CD14-positive monocyte (primary cell): ENCODE measurements at regions not wholly inside any gene's neighbourhood (a gene's known extent, or its start where the extent isn't known, plus 50 kb on each side); places are given as distances from the start of the nearest gene placed in this dataset.

ENCODE experiments used
- DNase-seq, 3 donors: peaks; one replicate each; pipeline ENCODE4 v3.0.0-alpha.2; 2011 to 2022
- H2AFZ ChIP-seq: 2 replicates; pipeline ENCODE4 v1.6.0; 2012; ENCODE audit warnings: mild to moderate bottlenecking, low read depth, low read length, inconsistent platforms; ENCODE audit not compliant: insufficient read depth, poor library complexity, severe bottlenecking
- H3K27ac ChIP-seq, 2 donors: 1 replicate in 1 of 2; 2 replicates in 1 of 2; pipeline ENCODE4 v1.5.1; 2012 to 2013; ENCODE audit warnings: low read length in 2 of 2, control low read depth in 1 of 2, inconsistent platforms in 1 of 2, low read depth in 1 of 2, mild to moderate bottlenecking in 1 of 2
- H3K27me3 ChIP-seq, 2 donors: one replicate each; pipeline versions ENCODE4 v1.6.0 to v1.6.1; 2011 to 2013; ENCODE audit warnings: low read length in 2 of 2; ENCODE audit not compliant: control insufficient read depth in 2 of 2, insufficient read depth in 2 of 2
- H3K36me3 ChIP-seq, 2 donors: replicated peaks in 1 of 2; 1 replicate in 1 of 2; 2 replicates in 1 of 2; pipeline versions ENCODE4 v1.5.1 to v1.6.1; 2012 to 2013; ENCODE audit warnings: low read length in 2 of 2, control low read depth in 1 of 2, inconsistent platforms in 1 of 2, mild to moderate bottlenecking in 1 of 2; ENCODE audit not compliant: insufficient read depth in 2 of 2, control insufficient read depth in 1 of 2
- H3K4me1 ChIP-seq, 2 donors: 1 replicate in 1 of 2; 2 replicates in 1 of 2; pipeline versions ENCODE4 v1.5.1 to v1.6.1; 2012 to 2013; ENCODE audit warnings: low read length in 2 of 2, control low read depth in 1 of 2, inconsistent platforms in 1 of 2, mild to moderate bottlenecking in 1 of 2, moderate library complexity in 1 of 2; ENCODE audit not compliant: insufficient read depth in 2 of 2, control insufficient read depth in 1 of 2
- H3K4me2 ChIP-seq: replicated peaks from 2 replicates; pipeline ENCODE3; 2012; ENCODE audit warnings: low read length, moderate library complexity, mild to moderate bottlenecking; ENCODE audit not compliant: poor library complexity, severe bottlenecking; ENCODE audit errors: extremely low read depth
- H3K4me3 ChIP-seq, 3 experiments: fragments of 200-600 bp in 1 of 3; sonication (generic) in 1 of 3; replicated peaks in 1 of 3; 1 replicate in 2 of 3; 2 replicates in 1 of 3; pipeline ENCODE4 v1.5.1; 2011 to 2013; ENCODE audit warnings: low read length in 3 of 3, mild to moderate bottlenecking in 3 of 3, control low read depth in 2 of 3, low read depth in 2 of 3, inconsistent platforms in 1 of 3, moderate library complexity in 1 of 3
- H3K79me2 ChIP-seq: 2 replicates; pipeline ENCODE4 v1.6.0; 2012; ENCODE audit warnings: mild to moderate bottlenecking, control low read depth, inconsistent platforms, low read length, moderate library complexity; ENCODE audit not compliant: insufficient read depth
- H3K9ac ChIP-seq: 2 replicates; pipeline ENCODE4 v1.6.0; 2017; ENCODE audit warnings: low read length, mild to moderate bottlenecking; ENCODE audit not compliant: insufficient read depth, poor library complexity, severe bottlenecking
- H3K9me3 ChIP-seq, 2 donors: replicated peaks in 1 of 2; 1 replicate in 1 of 2; 2 replicates in 1 of 2; pipeline versions ENCODE4 v1.5.1 to v1.6.1; 2012 to 2013; ENCODE audit warnings: low read length in 2 of 2, control low read depth in 1 of 2; ENCODE audit not compliant: control insufficient read depth in 1 of 2, insufficient read depth in 1 of 2
- H4K20me1 ChIP-seq: 2 replicates; pipeline ENCODE4 v1.6.0; 2012; ENCODE audit warnings: mild to moderate bottlenecking, low read length, control low read depth, moderate library complexity; ENCODE audit not compliant: insufficient read depth
- H3K27ac Mint-ChIP-seq, 7 donors: one replicate each; pipeline ENCODE4 v1.8.0; 2020; ENCODE audit warnings: mild to moderate bottlenecking in 7 of 7, mixed read lengths in 7 of 7, moderate library complexity in 6 of 7, inconsistent platforms in 2 of 7
- H3K27me3 Mint-ChIP-seq, 3 donors: one replicate each; pipeline ENCODE4 v1.8.0; 2021 to 2022; ENCODE audit warnings: low read depth in 3 of 3, mild to moderate bottlenecking in 3 of 3, mixed read lengths in 3 of 3, moderate library complexity in 3 of 3, inconsistent platforms in 1 of 3
- H3K36me3 Mint-ChIP-seq, 2 donors: one replicate each; pipeline ENCODE4 v1.8.0; 2020; ENCODE audit warnings: mixed read lengths in 2 of 2, inconsistent platforms in 1 of 2, mild to moderate bottlenecking in 1 of 2
- H3K4me1 Mint-ChIP-seq: one replicate; pipeline ENCODE4 v1.8.0; 2020; ENCODE audit warnings: mild to moderate bottlenecking, mixed read lengths
- H3K4me3 Mint-ChIP-seq, 2 donors: one replicate each; pipeline ENCODE4 v1.8.0; 2020; ENCODE audit warnings: mild to moderate bottlenecking in 2 of 2, mixed read lengths in 2 of 2, moderate library complexity in 1 of 2
- H3K9me3 Mint-ChIP-seq, 7 donors: one replicate each; pipeline ENCODE4 v1.8.0; 2020 to 2022; ENCODE audit warnings: mixed read lengths in 7 of 7, mild to moderate bottlenecking in 6 of 7, moderate library complexity in 6 of 7, inconsistent platforms in 2 of 7
- CTCF ChIP-seq: fragments of 200-600 bp; IDR thresholded peaks from one replicate; pipeline ENCODE4 v1.8.0; 2022; ENCODE audit warnings: antibody characterized with exemption, mild to moderate bottlenecking
- WGBS: methylation state at CpG from one replicate; pipeline ENCODE4 v1.1.5; 2013; ENCODE audit warnings: missing lambda C conversion rate; ENCODE audit not compliant: insufficient coverage; 5-methylcytosine and 5-hydroxymethylcytosine counted together
- intact Hi-C, 2 donors: fragments of 100-400 bp; cut with micrococcal nuclease; formaldehyde crosslinking; loops; one replicate each; pipeline versions ENCODE4 v1.15.0 to v1.15.1; 2023

- Histone ChIP-seq H3K4me2 (no peak overlapping the region), H3K4me1 (no peaks in the 10 kb centered on the region), H3K9me3 (peaks cover 0 to 20% of the 10 kb centered on the region in 2 donors), H3K27ac (no peak overlapping the region), H3K79me2 (no peaks in the 10 kb centered on the region), H3K27me3 (no peaks in the 10 kb centered on the region), H4K20me1 (no peaks in the 10 kb centered on the region), H3K36me3 (no peaks in the 10 kb centered on the region), H3K9ac (no peak overlapping the region), H3K4me3 (no peak overlapping the region), H2AFZ (no peak overlapping the region)
- WGBS, result 80% methylated on average over 6 of the region's 9 CpGs
- no peaks in the 10 kb centered on the region for H3K36me3 Mint-ChIP-seq
- H3K27ac Mint-ChIP-seq, result peak overlapping the region in 1 of 7 donors; percentile 20
- no peaks in the 10 kb centered on the region for H3K4me1 Mint-ChIP-seq
- no peak for TF ChIP-seq CTCF
- H3K4me3 Mint-ChIP-seq, result no peak overlapping the region
- peaks cover 6 to 23% (median 7%) of the 10 kb centered on the region in 7 donors for H3K9me3 Mint-ChIP-seq
- H3K27me3 Mint-ChIP-seq, result peaks cover 2 to 10% (median 3%) of the 10 kb centered on the region in 3 donors
- no peak for DNase-seq
- intact Hi-C loops, result no loop called here
Measured at GRCh38 chr1:3963554-3963953, 63.5 kb upstream of the C1orf174 start.

DNA sequence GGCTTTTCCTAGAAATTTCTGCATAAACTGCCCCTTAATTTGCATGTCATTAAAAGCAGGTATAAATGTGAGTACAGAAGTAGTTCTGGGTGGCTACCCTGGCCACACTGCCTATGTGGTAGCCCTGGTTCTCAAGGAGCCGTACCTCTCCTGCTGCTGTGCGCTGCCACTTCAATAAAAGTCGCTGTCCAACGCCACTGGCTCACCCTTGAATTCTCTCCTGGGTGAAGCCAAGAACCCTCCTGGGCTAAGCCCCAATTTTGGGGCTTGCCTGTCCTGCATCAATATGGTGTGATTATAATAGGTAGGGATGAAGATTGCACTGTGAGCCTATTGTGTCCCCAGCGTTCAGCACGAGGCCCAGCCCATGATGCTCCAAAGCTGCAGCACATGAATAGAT is 65.6 kb upstream of the C1orf174 start:
- Histone ChIP-seq H3K36me3 (no peaks in the 10 kb centered on the region), H3K4me2 (no peak overlapping the region), H3K9ac (no peak overlapping the region), H3K4me3 (no peak overlapping the region), H3K27me3 (no peaks in the 10 kb centered on the region), H4K20me1 (no peaks in the 10 kb centered on the region), H3K79me2 (no peaks in the 10 kb centered on the region), H3K9me3 (peaks cover 0 to 24% of the 10 kb centered on the region in 2 donors), H3K27ac (no peak overlapping the region), H2AFZ (no peak overlapping the region), H3K4me1 (no peaks in the 10 kb centered on the region)
- Mint-ChIP-seq H3K27me3 (peaks cover 0 to 7% (median 2%) of the 10 kb centered on the region in 3 donors), H3K9me3 (peaks cover 8 to 31% (median 11%) of the 10 kb centered on the region in 7 donors), H3K4me3 (no peak overlapping the region), H3K36me3 (no peaks in the 10 kb centered on the region), H3K4me1 (no peaks in the 10 kb centered on the region), H3K27ac (no peak overlapping the region)
- intact Hi-C loops, result no loop called here
- no peak for TF ChIP-seq CTCF
- DNase-seq, result no peak
- 87% methylated on average over 6 of the region's 6 CpGs for WGBS
